Activated T-helper 1 cell treated with anti-CD3 and anti-CD28 coated beads, Interleukin-12 subunit alpha, Interleukin-12 subunit beta, Interleukin-2, Interleukin-4 antibody, amounts not matched to agents 30 ng/mL and 10 ng/mL and 1 ng/mL, durations not matched to agents 14 hours and 24 hours and 36 hours (primary cell): ENCODE measurements at regions not wholly inside any gene's neighbourhood (a gene's known extent, or its start where the extent isn't known, plus 50 kb on each side); places are given as distances from the start of the nearest gene placed in this dataset.
"Not testable (repeated sequence)": the region's sequence is repeated elsewhere in the genome, so short reads cannot be mapped to it uniquely, and the experiment has no call there.

ENCODE experiments used
- DNase-seq: peaks from one replicate; pipeline ENCODE4 v3.0.0; 2021; ENCODE audit warnings: low spot score
- H3K27ac Mint-ChIP-seq: one replicate; pipeline ENCODE4 v1.8.0; 2021; ENCODE audit warnings: mild to moderate bottlenecking, mixed read lengths
- H3K27me3 Mint-ChIP-seq: one replicate; pipeline ENCODE4 v1.8.0; 2022; ENCODE audit warnings: mild to moderate bottlenecking, moderate library complexity, mixed read lengths; ENCODE audit not compliant: insufficient read depth
- H3K36me3 Mint-ChIP-seq: one replicate; pipeline ENCODE4 v1.8.0; 2021; ENCODE audit warnings: low read depth, mixed read lengths
- H3K4me1 Mint-ChIP-seq: one replicate; pipeline ENCODE4 v1.8.0; 2021; ENCODE audit warnings: low read depth, mixed read lengths
- H3K4me3 Mint-ChIP-seq: one replicate; pipeline ENCODE4 v1.8.0; 2021; ENCODE audit warnings: mild to moderate bottlenecking, moderate library complexity, mixed read lengths
- H3K9me3 Mint-ChIP-seq: one replicate; pipeline ENCODE4 v1.8.0; 2021; ENCODE audit warnings: mixed read lengths
- intact Hi-C: fragments of 100-400 bp; cut with micrococcal nuclease; formaldehyde crosslinking; loops from one replicate; pipeline ENCODE4 v1.15.1; 2024

DNA sequence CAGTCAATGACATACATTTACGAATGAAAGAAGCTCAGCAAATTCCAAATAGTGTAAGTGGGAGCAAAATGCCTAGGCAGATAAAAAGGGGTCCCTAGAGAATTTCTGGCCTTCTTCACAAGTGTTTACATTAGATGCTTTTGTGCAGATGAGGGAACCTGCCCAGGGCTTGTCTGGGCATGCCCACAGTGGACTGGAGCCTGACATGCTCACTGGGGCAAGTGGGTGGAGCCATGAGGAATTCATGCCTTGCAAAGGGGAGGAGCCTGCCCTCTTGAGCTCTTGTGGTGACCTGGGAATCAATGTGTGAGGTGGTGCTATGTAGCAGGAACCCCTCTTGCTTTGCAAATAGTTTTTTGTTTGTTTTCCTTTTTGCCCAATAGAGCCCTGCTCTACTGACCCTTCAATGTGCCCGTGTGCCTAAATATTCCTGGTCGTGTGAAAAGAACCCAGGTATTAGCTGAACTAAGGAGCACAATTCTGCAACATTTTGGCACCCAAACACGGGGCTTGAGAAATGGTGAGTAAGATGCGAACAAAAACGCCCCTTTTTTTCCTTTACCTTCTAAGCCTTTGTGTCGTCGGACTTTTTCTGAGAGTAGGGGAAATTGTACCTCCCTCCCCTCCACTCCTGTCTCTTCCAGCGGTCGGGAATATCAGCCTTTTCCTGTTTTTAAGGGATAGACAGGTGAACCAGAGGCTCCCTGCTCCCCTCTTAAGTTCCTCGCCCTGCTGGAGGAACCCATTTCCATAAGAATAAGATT lies 433.8 kb upstream of the CDH9 start:
- H3K36me3 Mint-ChIP-seq, result no peaks in the 10 kb centered on the region
- no peaks in the 10 kb centered on the region for H3K27me3 Mint-ChIP-seq
- no peaks in the 10 kb centered on the region for H3K4me1 Mint-ChIP-seq
- intact Hi-C loops, result no loop called here
- H3K27ac Mint-ChIP-seq, result no peak overlapping the region
- peak; percentile 10 for DNase-seq
- peaks cover 17% of the 10 kb centered on the region for H3K9me3 Mint-ChIP-seq
- peak overlapping the region; percentile 40 for H3K4me3 Mint-ChIP-seq

DNA sequence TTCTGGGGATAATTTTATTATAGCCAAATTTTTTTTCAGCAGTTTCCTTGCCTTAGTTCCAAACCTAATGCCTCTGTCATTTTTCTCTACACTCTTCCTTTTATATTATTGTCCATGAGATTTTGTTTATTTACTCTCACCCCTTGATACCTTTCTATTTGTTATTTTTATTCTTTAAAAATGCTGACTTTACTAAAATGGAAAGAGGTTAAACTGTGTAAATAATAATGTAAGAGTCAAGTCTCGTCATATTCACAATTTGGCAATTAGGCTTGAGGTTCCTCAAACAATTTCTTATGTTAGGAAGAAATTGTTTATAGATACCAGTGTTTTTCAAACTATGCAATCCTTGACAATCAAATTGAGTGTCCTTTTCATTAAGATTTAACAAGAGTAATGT lies 428.6 kb upstream of the CDH9 start:
- Mint-ChIP-seq H3K9me3 (peaks cover 20% of the 10 kb centered on the region), H3K4me3 (no peak overlapping the region), H3K36me3 (no peaks in the 10 kb centered on the region), H3K27ac (no peak overlapping the region), H3K27me3 (no peaks in the 10 kb centered on the region), H3K4me1 (no peaks in the 10 kb centered on the region)
- DNase-seq, result no peak
- intact Hi-C loops, result no loop called here

- no peak overlapping the region for H3K27ac Mint-ChIP-seq
- H3K9me3 Mint-ChIP-seq, result peaks cover 17% of the 10 kb centered on the region
- no peaks in the 10 kb centered on the region for H3K27me3 Mint-ChIP-seq
These were observed 426.8 kb upstream of the CDH9 start for GRCh38 chr5:27465140-27465539.

DNA sequence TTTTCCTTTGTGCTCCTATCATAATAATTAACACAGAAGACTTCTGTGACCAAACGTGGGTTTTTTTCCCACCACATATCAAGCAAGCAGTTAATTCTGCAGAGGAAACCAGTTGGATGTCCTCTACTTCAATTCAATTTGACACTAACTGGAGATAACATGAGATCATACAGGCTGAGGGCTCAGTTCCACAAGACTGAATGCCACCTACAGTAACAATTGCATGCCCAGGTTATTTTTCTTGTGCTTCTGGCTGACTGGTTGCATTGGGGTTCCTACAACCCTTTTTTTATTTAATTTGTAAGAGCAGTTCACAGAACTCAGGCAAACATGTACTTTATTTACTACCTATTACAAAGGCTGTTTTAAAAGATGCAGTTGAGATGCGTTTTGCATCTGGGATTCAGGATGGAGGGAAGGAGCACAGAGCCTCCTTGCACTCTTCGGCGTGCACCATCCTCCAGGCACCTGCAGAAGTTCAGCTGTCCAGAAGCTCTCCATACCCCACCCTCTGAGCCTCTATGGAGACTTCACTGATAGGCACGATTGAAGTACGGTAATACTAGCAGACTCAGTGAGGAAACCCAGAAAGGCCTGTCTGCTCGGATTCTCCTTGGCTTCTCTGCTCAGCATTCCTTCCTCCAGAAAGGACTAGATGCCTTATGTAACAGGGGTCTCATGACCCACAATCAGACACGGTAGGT lies 425.2 kb upstream of the CDH9 start:
- DNase-seq, result no peak
- intact Hi-C loops, result no loop called here
- H3K4me3 Mint-ChIP-seq, result no peak overlapping the region
- no peaks in the 10 kb centered on the region for H3K27me3 Mint-ChIP-seq
- no peak overlapping the region for H3K27ac Mint-ChIP-seq
- no peaks in the 10 kb centered on the region for H3K4me1 Mint-ChIP-seq
- no peaks in the 10 kb centered on the region for H3K36me3 Mint-ChIP-seq
- H3K9me3 Mint-ChIP-seq, result peaks cover 17% of the 10 kb centered on the region

More at GRCh38 chr5:27465140-27465539, 426.8 kb upstream of the CDH9 start:
- intact Hi-C loops, result no loop called here
- Mint-ChIP-seq H3K4me1 (no peaks in the 10 kb centered on the region), H3K4me3 (no peak overlapping the region), H3K36me3 (no peaks in the 10 kb centered on the region)
- DNase-seq, result no peak

- no peak for DNase-seq
- H3K27ac Mint-ChIP-seq, result no peak overlapping the region
- H3K4me1 Mint-ChIP-seq, result no peaks in the 10 kb centered on the region
- H3K27me3 Mint-ChIP-seq, result no peaks in the 10 kb centered on the region
- no peak overlapping the region for H3K4me3 Mint-ChIP-seq
- no peaks in the 10 kb centered on the region for H3K36me3 Mint-ChIP-seq
- peaks cover 15% of the 10 kb centered on the region for H3K9me3 Mint-ChIP-seq
- intact Hi-C loops, result no loop called here
These were observed 424.6 kb upstream of the CDH9 start for GRCh38 chr5:27462936-27463335.

DNA sequence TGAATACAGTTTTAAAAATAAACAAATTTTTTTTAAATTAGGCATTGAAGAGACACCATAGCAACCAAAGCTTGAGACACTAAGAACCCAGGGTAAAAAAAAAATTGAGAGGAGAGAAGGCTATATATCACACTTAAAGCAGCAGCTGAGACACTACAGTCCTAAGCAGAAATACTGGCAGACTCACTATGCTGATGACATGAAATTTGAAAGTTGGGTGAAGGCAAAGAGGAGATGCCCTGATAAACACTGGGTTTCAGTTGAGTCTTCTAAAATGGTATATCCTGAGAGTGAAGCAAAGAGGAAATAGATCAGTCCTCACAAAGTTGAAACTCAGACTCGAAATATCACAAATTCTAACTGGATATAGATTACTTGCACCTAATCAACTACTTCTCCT lies 419.9 kb upstream of the CDH9 start:
- DNase-seq, result no peak
- Mint-ChIP-seq H3K4me3 (no peak overlapping the region), H3K4me1 (no peaks in the 10 kb centered on the region), H3K36me3 (no peaks in the 10 kb centered on the region), H3K27ac (no peak overlapping the region), H3K9me3 (peaks cover 2% of the 10 kb centered on the region), H3K27me3 (no peaks in the 10 kb centered on the region)
- intact Hi-C loops, result no loop called here

DNA sequence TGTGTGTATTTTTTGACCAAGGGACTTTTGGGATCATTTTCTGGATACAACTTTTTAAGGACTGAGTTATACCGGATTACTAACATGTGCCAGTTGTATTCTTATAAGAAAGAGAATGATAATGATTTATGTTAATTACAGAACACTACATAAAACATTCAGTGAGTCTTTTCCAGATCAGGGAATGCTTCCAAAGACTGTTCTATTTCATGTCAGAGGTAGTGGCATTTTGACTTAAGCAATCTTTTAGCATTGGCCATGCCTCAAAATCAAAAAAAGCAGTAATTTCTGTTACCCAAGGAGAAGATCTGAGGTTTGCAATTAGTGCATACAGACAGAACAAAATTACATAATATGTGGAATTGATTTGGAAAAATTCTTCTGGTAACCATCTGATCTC lies 413.0 kb upstream of the CDH9 start:
- no peak for DNase-seq
- Mint-ChIP-seq H3K36me3 (no peaks in the 10 kb centered on the region), H3K27ac (no peak overlapping the region), H3K27me3 (no peaks in the 10 kb centered on the region), H3K4me1 (no peaks in the 10 kb centered on the region), H3K4me3 (no peak overlapping the region), H3K9me3 (peaks cover 14% of the 10 kb centered on the region)
- intact Hi-C loops, result no loop called here

- no peaks in the 10 kb centered on the region for H3K4me1 Mint-ChIP-seq
- H3K4me3 Mint-ChIP-seq, result no peak overlapping the region
- H3K36me3 Mint-ChIP-seq, result no peaks in the 10 kb centered on the region
- no peak for DNase-seq
- intact Hi-C loops, result no loop called here
- no peaks in the 10 kb centered on the region for H3K27me3 Mint-ChIP-seq
- H3K27ac Mint-ChIP-seq, result no peak overlapping the region
- peaks cover 14% of the 10 kb centered on the region for H3K9me3 Mint-ChIP-seq
These were observed 412.2 kb upstream of the CDH9 start for GRCh38 chr5:27450607-27451006.

DNA sequence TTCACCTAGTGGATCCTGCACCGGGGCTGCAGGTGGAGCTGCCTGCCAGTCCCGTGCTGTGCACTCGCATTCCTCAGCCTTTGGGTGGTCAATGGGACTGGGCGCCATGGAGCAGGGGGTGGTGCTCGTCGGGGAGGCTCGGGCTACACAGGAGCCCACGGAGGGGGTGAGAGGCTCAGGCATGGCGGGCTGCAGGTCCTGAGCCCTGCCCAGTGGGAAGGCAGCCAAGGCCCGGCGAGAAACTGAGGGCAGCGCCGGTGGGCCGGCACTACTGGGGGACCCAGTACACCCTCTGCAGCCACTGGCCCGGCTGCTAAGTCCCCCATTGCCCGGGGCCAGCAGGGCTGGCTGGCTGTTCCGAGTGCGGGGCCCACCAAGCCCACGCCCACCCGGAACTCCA lies 401.0 kb upstream of the CDH9 start:
- intact Hi-C loops, H3K27me3 Mint-ChIP-seq, H3K4me3 Mint-ChIP-seq, DNase-seq, H3K36me3 Mint-ChIP-seq, H3K27ac Mint-ChIP-seq, H3K4me1 Mint-ChIP-seq: not testable (repeated sequence)
- peaks cover 12% of the 10 kb centered on the region for H3K9me3 Mint-ChIP-seq

DNA sequence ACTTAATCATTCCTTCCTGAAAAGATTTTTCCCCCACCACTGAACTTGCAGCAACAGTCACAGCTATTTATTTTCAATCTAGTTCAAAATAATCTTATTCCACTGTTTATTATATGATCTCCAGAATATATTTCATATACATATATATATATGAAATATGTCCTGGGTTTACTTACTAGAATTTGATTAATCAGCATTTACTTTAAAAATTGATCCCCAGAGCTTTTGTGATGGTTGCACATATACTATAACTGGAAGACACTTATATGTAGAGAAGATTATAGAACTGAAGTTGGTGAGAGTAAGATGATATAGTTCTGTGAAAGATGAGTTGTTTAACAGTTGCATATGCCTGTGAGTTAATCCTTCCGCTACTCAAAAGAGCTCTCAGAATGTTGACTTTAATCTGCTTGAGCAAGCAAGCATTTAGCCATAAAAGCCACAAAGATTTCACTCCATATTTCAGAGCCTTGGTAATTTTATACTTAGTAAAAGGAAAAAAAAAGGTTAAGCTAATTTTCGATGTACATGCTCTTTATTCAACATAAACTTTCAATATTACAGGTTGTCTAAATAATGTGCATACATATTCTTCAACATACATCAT lies 399.3 kb upstream of the CDH9 start:
- Mint-ChIP-seq H3K27ac (no peak overlapping the region), H3K27me3 (no peaks in the 10 kb centered on the region), H3K36me3 (no peaks in the 10 kb centered on the region), H3K4me3 (no peak overlapping the region), H3K9me3 (peaks cover 13% of the 10 kb centered on the region), H3K4me1 (no peaks in the 10 kb centered on the region)
- no peak for DNase-seq
- intact Hi-C loops, result no loop called here

DNA sequence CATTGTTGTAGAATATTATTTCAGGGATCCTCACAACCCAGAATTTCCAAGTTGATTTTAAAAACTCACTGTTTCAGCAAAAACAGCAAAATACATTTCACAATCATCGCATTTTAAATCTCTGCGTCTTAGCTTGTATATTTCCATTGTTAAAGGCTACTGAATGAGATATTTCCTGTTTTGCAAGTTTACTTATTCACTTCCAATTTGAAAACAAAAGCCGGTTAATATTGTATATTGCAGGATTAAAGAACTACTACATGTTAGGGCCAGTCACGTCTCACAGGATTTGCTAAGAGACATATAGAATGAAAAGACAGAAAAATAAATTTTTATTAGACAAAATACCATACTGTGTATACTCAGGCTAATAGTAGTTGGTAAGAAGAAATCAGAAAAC lies 395.9 kb upstream of the CDH9 start:
- intact Hi-C loops, result no loop called here
- Mint-ChIP-seq H3K27me3 (no peaks in the 10 kb centered on the region), H3K27ac (no peak overlapping the region), H3K4me3 (no peak overlapping the region), H3K36me3 (no peaks in the 10 kb centered on the region), H3K9me3 (peaks cover 17% of the 10 kb centered on the region), H3K4me1 (no peaks in the 10 kb centered on the region)
- no peak for DNase-seq

GRCh38 chr5:27414099-27414498 lies 375.7 kb upstream of the CDH9 start:
- no peak for DNase-seq
- H3K36me3 Mint-ChIP-seq, result no peaks in the 10 kb centered on the region
- H3K4me3 Mint-ChIP-seq, result no peak overlapping the region
- intact Hi-C loops, result no loop called here
- H3K27me3 Mint-ChIP-seq, result no peaks in the 10 kb centered on the region
- peaks cover 18% of the 10 kb centered on the region for H3K9me3 Mint-ChIP-seq
- no peak overlapping the region for H3K27ac Mint-ChIP-seq
- H3K4me1 Mint-ChIP-seq, result no peaks in the 10 kb centered on the region

DNA sequence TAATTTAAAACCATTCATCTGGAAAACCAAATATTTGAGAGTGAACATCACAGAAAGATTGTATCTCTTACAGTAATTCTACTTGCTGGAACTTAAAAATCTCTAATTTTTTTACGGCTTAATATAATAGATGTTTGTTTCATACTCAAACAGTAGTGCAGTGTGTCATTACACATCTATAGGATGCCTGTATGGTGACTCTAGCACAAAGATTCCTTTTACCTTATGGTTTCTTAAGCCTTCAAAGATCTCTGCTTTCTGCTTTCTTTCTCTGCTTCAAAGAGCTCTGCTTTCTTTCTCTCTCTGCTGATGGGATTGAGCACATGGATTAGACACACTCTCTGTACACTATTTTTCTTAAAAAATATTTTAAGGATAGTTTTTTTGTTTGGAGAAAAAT lies 374.0 kb upstream of the CDH9 start:
- H3K27me3 Mint-ChIP-seq, result no peaks in the 10 kb centered on the region

More for the DNA sequence above, 374.0 kb upstream of the CDH9 start:
- no peak overlapping the region for H3K4me3 Mint-ChIP-seq
- DNase-seq, result no peak
- H3K4me1 Mint-ChIP-seq, result no peaks in the 10 kb centered on the region
- H3K36me3 Mint-ChIP-seq, result no peaks in the 10 kb centered on the region
- intact Hi-C loops, result no loop called here
- H3K27ac Mint-ChIP-seq, result no peak overlapping the region
- H3K9me3 Mint-ChIP-seq, result peaks cover 18% of the 10 kb centered on the region
